Hepatocyte (in vitro differentiated cells): ENCODE measurements at regions not wholly inside any gene's neighbourhood (a gene's known extent, or its start where the extent isn't known, plus 50 kb on each side); places are given as distances from the start of the nearest gene placed in this dataset.

Source experiments
- EZH2 ChIP-seq: fragments of 200-600 bp; sonication (generic); IDR thresholded peaks from 2 replicates; pipeline ENCODE4 v1.6.1; 2016; ENCODE audit warnings: antibody characterized with exemption, mild to moderate bottlenecking, borderline replicate concordance
- EZH2phosphoT487 ChIP-seq: fragments of 200-600 bp; sonication (generic); IDR thresholded peaks from one replicate; pipeline ENCODE4 v1.6.1; 2018; ENCODE audit warnings: antibody characterized with exemption, mild to moderate bottlenecking, low read depth, moderate library complexity; ENCODE audit not compliant: unreplicated experiment, severe bottlenecking
- TF ChIP-seq, protein P1 (sequence below): fragments of 200-600 bp; sonication (generic); IDR thresholded peaks from 2 replicates; pipeline ENCODE4 v1.5.1; 2016; ENCODE audit warnings: antibody characterized with exemption, mild to moderate bottlenecking; ENCODE audit not compliant: poor library complexity

- TF ChIP-seq EZH2phosphoT487 (no peak), EZH2 (no peak)
- TF ChIP-seq, protein P1, sequence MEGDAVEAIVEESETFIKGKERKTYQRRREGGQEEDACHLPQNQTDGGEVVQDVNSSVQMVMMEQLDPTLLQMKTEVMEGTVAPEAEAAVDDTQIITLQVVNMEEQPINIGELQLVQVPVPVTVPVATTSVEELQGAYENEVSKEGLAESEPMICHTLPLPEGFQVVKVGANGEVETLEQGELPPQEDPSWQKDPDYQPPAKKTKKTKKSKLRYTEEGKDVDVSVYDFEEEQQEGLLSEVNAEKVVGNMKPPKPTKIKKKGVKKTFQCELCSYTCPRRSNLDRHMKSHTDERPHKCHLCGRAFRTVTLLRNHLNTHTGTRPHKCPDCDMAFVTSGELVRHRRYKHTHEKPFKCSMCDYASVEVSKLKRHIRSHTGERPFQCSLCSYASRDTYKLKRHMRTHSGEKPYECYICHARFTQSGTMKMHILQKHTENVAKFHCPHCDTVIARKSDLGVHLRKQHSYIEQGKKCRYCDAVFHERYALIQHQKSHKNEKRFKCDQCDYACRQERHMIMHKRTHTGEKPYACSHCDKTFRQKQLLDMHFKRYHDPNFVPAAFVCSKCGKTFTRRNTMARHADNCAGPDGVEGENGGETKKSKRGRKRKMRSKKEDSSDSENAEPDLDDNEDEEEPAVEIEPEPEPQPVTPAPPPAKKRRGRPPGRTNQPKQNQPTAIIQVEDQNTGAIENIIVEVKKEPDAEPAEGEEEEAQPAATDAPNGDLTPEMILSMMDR, result no peak
Observed at GRCh38 chr12:128089961-128090360, 177.0 kb upstream of the TMEM132C start.
